Aorta (tissue), 5 donors: ENCODE measurements at regions not wholly inside any gene's neighbourhood (a gene's known extent, or its start where the extent isn't known, plus 50 kb on each side); places are given as distances from the start of the nearest gene placed in this dataset.
"Not testable (repeated sequence)": the region's sequence is repeated elsewhere in the genome, so short reads cannot be mapped to it uniquely, and the experiment has no call there.

Experiments used
- ATAC-seq: fragments of 200-7000 bp; cut with Tn5 transposase; one replicate; pipeline ENCODE4 v1.9.1; 2022; ENCODE audit warnings: moderate library complexity; ENCODE audit not compliant: low FRiP score
- DNase-seq, 2 donors: peaks; one replicate each; pipeline ENCODE4 v3.0.0-alpha.2; 2020
- H3K27ac ChIP-seq, 2 donors: one replicate each; pipeline ENCODE4 v1.5.1; 2013; ENCODE audit warnings: low read length in 2 of 2, mild to moderate bottlenecking in 2 of 2, moderate library complexity in 2 of 2, control low read depth in 1 of 2, inconsistent platforms in 1 of 2, low read depth in 1 of 2
- H3K27me3 ChIP-seq, 2 donors: one replicate each; pipeline ENCODE4 v1.6.1; 2013; ENCODE audit warnings: control low read depth in 1 of 2, low read length in 1 of 2, mild to moderate bottlenecking in 1 of 2, moderate library complexity in 1 of 2; ENCODE audit not compliant: insufficient read depth in 2 of 2, control insufficient read depth in 1 of 2
- H3K36me3 ChIP-seq, 2 donors: one replicate each; pipeline ENCODE4 v1.6.1; 2013; ENCODE audit warnings: control low read depth in 1 of 2, low read length in 1 of 2, mild to moderate bottlenecking in 1 of 2; ENCODE audit not compliant: insufficient read depth in 2 of 2, control insufficient read depth in 1 of 2
- H3K4me1 ChIP-seq, 2 donors: one replicate each; pipeline ENCODE4 v1.6.1; 2013; ENCODE audit warnings: low read length in 2 of 2, control low read depth in 1 of 2, mild to moderate bottlenecking in 1 of 2, moderate library complexity in 1 of 2; ENCODE audit not compliant: insufficient read depth in 2 of 2, control insufficient read depth in 1 of 2
- H3K4me3 ChIP-seq, 2 donors: one replicate each; pipeline ENCODE4 v1.5.1; 2013; ENCODE audit warnings: low read length in 2 of 2, control low read depth in 1 of 2, mild to moderate bottlenecking in 1 of 2
- H3K9me3 ChIP-seq: one replicate; pipeline ENCODE4 v1.6.1; 2013; ENCODE audit warnings: mild to moderate bottlenecking, low read length; ENCODE audit not compliant: control insufficient read depth
- WGBS, 2 donors: extraction: QIAGEN DNeasy Blood & Tissue Kit; methylation state at CpG; one replicate each; pipeline ENCODE4 v1.1.7; 2013; 5-methylcytosine and 5-hydroxymethylcytosine counted together
- intact Hi-C, 2 donors: fragments of 100-400 bp; cut with DNase I; formaldehyde crosslinking; loops; one replicate each; pipeline versions ENCODE4 v1.14.2 to v1.15.0; 2022
- donor health status: healthy with polysubstance abuse.
- donor health status: Bipolar disorder and iron deficiency.
- donor health status: DM: no; HTN: no; CAD: no.
- donor health status: DM: no; HTN: no; CAD: no.
- donor health status: DM: yes; HTN: yes; CAD: no.

- H3K4me3 ChIP-seq, H3K4me1 ChIP-seq, ATAC-seq, H3K9me3 ChIP-seq, intact Hi-C loops, H3K27ac ChIP-seq, H3K27me3 ChIP-seq, H3K36me3 ChIP-seq: not testable (repeated sequence)
- peak in 1 of 2 donors; percentile 26 for DNase-seq
- 60 to 62% methylated on average over 37 to 38 of the region's 38 CpGs for WGBS, 2 donors
Observed at GRCh38 chr16:32478406-32478805, 197.6 kb downstream of the TP53TG3 start.

GRCh38 chr16:32477551-32477950, 198.4 kb downstream of the TP53TG3 start:
- intact Hi-C loops, ATAC-seq: not testable (repeated sequence)
- WGBS, 2 donors = 92 to 96% methylated on average over 4 to 7 of the region's 10 CpGs

GRCh38 chr16:32474365-32474764, 201.6 kb downstream of the TP53TG3 start:
- H3K36me3 ChIP-seq, H3K27ac ChIP-seq, ATAC-seq, intact Hi-C loops, H3K4me1 ChIP-seq, H3K27me3 ChIP-seq, H3K4me3 ChIP-seq, H3K9me3 ChIP-seq: not testable (repeated sequence)
- 80 to 87% methylated on average over 12 to 17 of the region's 20 CpGs for WGBS, 2 donors
- peak in 1 of 2 donors; percentile 27 for DNase-seq

More at GRCh38 chr16:32477551-32477950, 198.4 kb downstream of the TP53TG3 start:
- not testable (repeated sequence) for H3K4me1 ChIP-seq, H3K27me3 ChIP-seq, H3K27ac ChIP-seq, H3K4me3 ChIP-seq, H3K36me3 ChIP-seq, H3K9me3 ChIP-seq, DNase-seq

GRCh38 chr16:32461666-32462065, 208.6 kb downstream of the TP53TG3D start:
- ATAC-seq, H3K4me1 ChIP-seq, H3K27me3 ChIP-seq, H3K4me3 ChIP-seq, H3K36me3 ChIP-seq, intact Hi-C loops, DNase-seq, H3K9me3 ChIP-seq, H3K27ac ChIP-seq: not testable (repeated sequence)
- 61 to 77% methylated on average over 19 to 20 of the region's 20 CpGs for WGBS, 2 donors

- WGBS, 2 donors = 77% methylated on average over 5 to 6 of the region's 7 CpGs
- peak in 1 of 2 donors; percentile 56 for DNase-seq
Observed at GRCh38 chr16:32461001-32461400, 207.9 kb downstream of the TP53TG3D start.

More at GRCh38 chr16:32461001-32461400, 207.9 kb downstream of the TP53TG3D start:
- H3K27ac ChIP-seq, intact Hi-C loops, H3K4me1 ChIP-seq, H3K27me3 ChIP-seq, H3K4me3 ChIP-seq, H3K9me3 ChIP-seq, ATAC-seq, H3K36me3 ChIP-seq: not testable (repeated sequence)
